SK-N-SH (cell line): ENCODE measurements at regions not wholly inside any gene's neighbourhood (a gene's known extent, or its start where the extent isn't known, plus 50 kb on each side); places are given as distances from the start of the nearest gene placed in this dataset.

ENCODE experiments used
- CTCF ChIA-PET: fragments of 300-600, 350-600 bp; formaldehyde crosslinking; extraction: SDS; loops from one replicate; lab custom pipeline; 2021; lab: Yijun Ruan, JAX
- POLR2A ChIA-PET: fragments of 350-600 bp; sonication (Branson Sonifier 250); formaldehyde crosslinking; extraction: SDS; loops from one replicate; lab custom pipeline; 2020; ENCODE audit warnings: antibody characterized with exemption, inconsistent platforms; lab: Yijun Ruan, JAX
- DNase-seq: peaks from one replicate; pipeline ENCODE4 v3.0.0; 2012
- H2AFZ ChIP-seq: fragments of 200-600 bp; sonication (generic); 2 replicates; pipeline ENCODE4 v1.8.1; 2016; ENCODE audit warnings: antibody characterized with exemption, mild to moderate bottlenecking, low read depth
- H3F3A ChIP-seq: fragments of 200-600 bp; sonication (generic); replicated peaks from 2 replicates; pipeline ENCODE3; 2016; ENCODE audit warnings: antibody characterized with exemption, mild to moderate bottlenecking; ENCODE audit not compliant: insufficient read depth
- H3K27ac ChIP-seq, 2 experiments: fragments of 200-500 bp in 1 of 2; fragments of 200-600 bp in 1 of 2; sonication (Bioruptor generic) in 1 of 2; sonication (generic), shearing (Covaris generic) in 1 of 2; 2 replicates each; pipeline versions ENCODE4 v1.5.1 to v1.6.1; 2014 to 2016; ENCODE audit warnings: low read depth in 2 of 2, inconsistent platforms in 1 of 2, low read length in 1 of 2, mild to moderate bottlenecking in 1 of 2, mixed read lengths in 1 of 2
- H3K27me3 ChIP-seq: fragments of 200-600 bp; sonication (generic), shearing (Covaris generic); 2 replicates; pipeline ENCODE4 v1.6.1; 2016; ENCODE audit warnings: mixed run types; ENCODE audit not compliant: insufficient read depth
- H3K36me3 ChIP-seq, 2 experiments: fragments of 200-500 bp in 1 of 2; fragments of 200-600 bp in 1 of 2; sonication (Bioruptor generic) in 1 of 2; sonication (generic) in 1 of 2; replicated peaks in 1 of 2; 2 replicates each; pipeline versions ENCODE3 to v1.5.1; 2014 to 2016; ENCODE audit warnings: low read length in 1 of 2, mild to moderate bottlenecking in 1 of 2; ENCODE audit not compliant: insufficient read depth in 2 of 2, control insufficient read depth in 1 of 2
- H3K4me1 ChIP-seq, 2 experiments: fragments of 200-500 bp in 1 of 2; fragments of 200-600 bp in 1 of 2; sonication (Bioruptor generic) in 1 of 2; sonication (generic), shearing (Covaris generic) in 1 of 2; 2 replicates each; pipeline versions ENCODE4 v1.5.1 to v1.6.1; 2014 to 2016; ENCODE audit warnings: low read depth in 1 of 2, low read length in 1 of 2, mixed run types in 1 of 2; ENCODE audit not compliant: insufficient read depth in 2 of 2, control insufficient read depth in 1 of 2
- H3K4me2 ChIP-seq: fragments of 200-600 bp; sonication (generic), shearing (Covaris generic); 2 replicates; pipeline ENCODE4 v1.6.1; 2017; ENCODE audit warnings: mixed run types
- H3K4me3 ChIP-seq, 2 experiments: fragments of 200-500 bp in 1 of 2; fragments of 200-600 bp in 1 of 2; sonication (Bioruptor generic) in 1 of 2; sonication (generic), shearing (Covaris generic) in 1 of 2; 2 replicates each; pipeline versions ENCODE4 v1.5.1 to v1.8.1; 2014 to 2016; ENCODE audit warnings: low read depth in 2 of 2, inconsistent platforms in 1 of 2, low read length in 1 of 2, mild to moderate bottlenecking in 1 of 2, mixed read lengths in 1 of 2, moderate library complexity in 1 of 2
- H3K79me2 ChIP-seq: fragments of 200-600 bp; sonication (generic); 2 replicates; pipeline ENCODE4 v1.8.1; 2017; ENCODE audit warnings: mild to moderate bottlenecking; ENCODE audit not compliant: insufficient read depth
- H3K9ac ChIP-seq: fragments of 200-600 bp; sonication (generic); 2 replicates; pipeline ENCODE4 v1.6.1; 2017; ENCODE audit warnings: mixed run types
- H3K9me2 ChIP-seq: fragments of 200-600 bp; sonication (generic); 2 replicates; pipeline ENCODE4 v1.6.1; 2017; ENCODE audit warnings: mixed run types
- H3K9me3 ChIP-seq: fragments of 200-600 bp; sonication (generic); 2 replicates; pipeline ENCODE4 v1.6.1; 2017; ENCODE audit warnings: mixed run types, mild to moderate bottlenecking, moderate library complexity
- H4K20me1 ChIP-seq: fragments of 200-600 bp; sonication (generic); 2 replicates; pipeline ENCODE4 v1.6.1; 2017; ENCODE audit warnings: mild to moderate bottlenecking, mixed run types; ENCODE audit not compliant: insufficient read depth
- CTCF ChIP-seq: fragments of 200-600 bp; sonication (generic); IDR thresholded peaks from 2 replicates; pipeline ENCODE4 v1.6.1; 2017; ENCODE audit warnings: antibody characterized with exemption, mild to moderate bottlenecking, moderate library complexity
- EZH2phosphoT487 ChIP-seq: fragments of 200-600 bp; sonication (generic); IDR thresholded peaks from 2 replicates; pipeline ENCODE4 v1.6.1; 2017; ENCODE audit warnings: low read depth, mixed run types, mild to moderate bottlenecking, antibody characterized with exemption, moderate library complexity, borderline replicate concordance
- FOSL2 ChIP-seq: IDR thresholded peaks from 2 replicates; pipeline ENCODE4 v1.4.0; 2012; ENCODE audit warnings: low read depth, mild to moderate bottlenecking, moderate library complexity, borderline replicate concordance
- FOXJ3 ChIP-seq: sonication (generic); formaldehyde crosslinking; IDR thresholded peaks from 2 replicates; pipeline ENCODE4 v1.5.1; 2020; ENCODE audit warnings: mild to moderate bottlenecking, missing genetic modification reagents
- FOXM1 ChIP-seq: IDR thresholded peaks from 2 replicates; pipeline ENCODE4 v1.4.0; 2012; ENCODE audit warnings: low read depth, mild to moderate bottlenecking
- GABPA ChIP-seq: IDR thresholded peaks from 2 replicates; pipeline ENCODE4 v1.4.0; 2012; ENCODE audit warnings: low read depth, mild to moderate bottlenecking
- GATA2 ChIP-seq: sonication (generic); formaldehyde crosslinking; IDR thresholded peaks from 2 replicates; pipeline ENCODE4 v1.5.0; 2020; ENCODE audit warnings: mild to moderate bottlenecking, missing genetic modification reagents
- MEF2A ChIP-seq: IDR thresholded peaks from 2 replicates; pipeline ENCODE4 v1.4.0; 2012; ENCODE audit warnings: low read depth, borderline replicate concordance
- MXI1 ChIP-seq: IDR thresholded peaks from 2 replicates; pipeline ENCODE4 v1.6.1; 2012; ENCODE audit warnings: mild to moderate bottlenecking, low read depth, low read length, improper control_type of control experiment
- PBX3 ChIP-seq: IDR thresholded peaks from 2 replicates; pipeline ENCODE4; 2012
- RCOR1 ChIP-seq: fragments of 150-350 bp; IDR thresholded peaks from 2 replicates; pipeline ENCODE4 v1.6.1; 2017; ENCODE audit warnings: antibody characterized with exemption, low read length
- RXRA ChIP-seq: IDR thresholded peaks from 2 replicates; pipeline ENCODE4 v1.4.0; 2012; ENCODE audit warnings: low read depth, mild to moderate bottlenecking, borderline replicate concordance
- SIN3A ChIP-seq: IDR thresholded peaks from 2 replicates; pipeline ENCODE4 v1.6.1; 2012; ENCODE audit warnings: low read depth, mild to moderate bottlenecking, low read length, moderate library complexity, borderline replicate concordance
- SMC3 ChIP-seq: IDR thresholded peaks from 2 replicates; pipeline ENCODE4 v1.6.1; 2012; ENCODE audit warnings: low read depth, low read length, improper control_type of control experiment
- TEAD4 ChIP-seq: IDR thresholded peaks from 2 replicates; pipeline ENCODE4 v1.4.0; 2012; ENCODE audit warnings: mild to moderate bottlenecking, borderline replicate concordance; ENCODE audit not compliant: insufficient read depth
- USF1 ChIP-seq: IDR thresholded peaks from 2 replicates; pipeline ENCODE4 v1.4.0; 2012; ENCODE audit warnings: low read depth, borderline replicate concordance
- YY1 ChIP-seq: IDR thresholded peaks from 2 replicates; pipeline ENCODE4 v1.4.0; 2012; ENCODE audit warnings: low read depth, mild to moderate bottlenecking
- WGBS: methylation state at CpG from one replicate; pipeline ENCODE4 v1.1.6; 2017; ENCODE audit warnings: low lambda C conversion rate; 5-methylcytosine and 5-hydroxymethylcytosine counted together

GRCh38 chr11:4191031-4191571 lies 96.5 kb downstream of the RRM1 start:
- ChIA-PET POLR2A (no interaction called here), CTCF (interaction anchor here (3.2 kb wide), 1 partner anchor 301 kb away, joined by 15 read pairs; no protein-coding TSS in a partner anchor)
- TF ChIP-seq SIN3A: no peak
- no peak for TF ChIP-seq RXRA
- no peak for DNase-seq
- H3K4me2 ChIP-seq: no peak overlapping the region
- no peak overlapping the region for H3K9ac ChIP-seq
- no peaks in the 10 kb centered on the region for H3K9me3 ChIP-seq
- H3K79me2 ChIP-seq: no peaks in the 10 kb centered on the region
- no peaks in the 10 kb centered on the region for H3K36me3 ChIP-seq
- H3F3A ChIP-seq: no peaks in the 10 kb centered on the region
- H3K27me3 ChIP-seq: peaks cover 39% of the 10 kb centered on the region; the same call in 1 of the 2 replicates
- no peak overlapping the region for H2AFZ ChIP-seq
- H3K4me1 ChIP-seq: peaks cover 0 to 3% of the 10 kb centered on the region in 2 experiments; a peak in 1 of 4 replicates
- no peaks in the 10 kb centered on the region for H3K9me2 ChIP-seq
- H3K4me3 ChIP-seq: no peak overlapping the region
- H4K20me1 ChIP-seq: no peaks in the 10 kb centered on the region
- no peak overlapping the region for H3K27ac ChIP-seq
- 32% methylated on average over 7 of the region's 9 CpGs for WGBS

GRCh38 chr11:4190519-4190918 lies 95.9 kb downstream of the RRM1 start:
- Histone ChIP-seq H3K36me3 (no peaks in the 10 kb centered on the region), H4K20me1 (no peaks in the 10 kb centered on the region), H3K27ac (no peak overlapping the region), H3K4me1 (peaks cover 0 to 3% of the 10 kb centered on the region in 2 experiments; a peak in 1 of 4 replicates), H3K4me2 (no peak overlapping the region), H3K9me2 (no peaks in the 10 kb centered on the region), H3K27me3 (peaks cover 39% of the 10 kb centered on the region; the same call in 1 of the 2 replicates), H3K9me3 (no peaks in the 10 kb centered on the region), H3K9ac (no peak overlapping the region), H3F3A (no peaks in the 10 kb centered on the region), H3K79me2 (no peaks in the 10 kb centered on the region), H2AFZ (no peak overlapping the region), H3K4me3 (no peak overlapping the region)
- DNase-seq: no peak
- no peak for TF ChIP-seq GATA2 (CRISPR knock-in tag)
- no peak for TF ChIP-seq MXI1
- TF ChIP-seq TEAD4: no peak
- TF ChIP-seq RCOR1: no peak
- no peak for TF ChIP-seq FOXM1
- TF ChIP-seq PBX3: no peak
- ChIA-PET POLR2A (no interaction called here), CTCF (interaction anchor here (3.2 kb wide), 1 partner anchor 302 kb away, joined by 15 read pairs; no protein-coding TSS in a partner anchor)
- 23% methylated on average over 6 of the region's 8 CpGs for WGBS

GRCh38 chr11:4190098-4190497 lies 95.5 kb downstream of the RRM1 start:
- ChIA-PET POLR2A (no interaction called here), CTCF (interaction anchor here (0.8 to 3.2 kb wide), 2 partner anchors 302 to 362 kb away, joined by 3 to 15 read pairs; no protein-coding TSS in a partner anchor)
- H3K27me3 ChIP-seq: peaks cover 39% of the 10 kb centered on the region; the same call in 1 of the 2 replicates
- no peak for TF ChIP-seq USF1
- no peak for TF ChIP-seq RXRA
- no peak for TF ChIP-seq YY1
- TF ChIP-seq FOSL2: no peak
- TF ChIP-seq EZH2phosphoT487: no peak
- no peak for TF ChIP-seq FOXJ3 (CRISPR knock-in tag)
- TF ChIP-seq PBX3: no peak
- no peak for TF ChIP-seq GABPA
- TF ChIP-seq SMC3: no peak
- TF ChIP-seq CTCF: no peak
- TF ChIP-seq MEF2A: no peak

More at GRCh38 chr11:4190098-4190497, 95.5 kb downstream of the RRM1 start:
- Histone ChIP-seq H3K9ac (no peak overlapping the region), H3K4me2 (no peak overlapping the region), H3K9me3 (no peaks in the 10 kb centered on the region), H2AFZ (no peak overlapping the region), H3K36me3 (no peaks in the 10 kb centered on the region), H3K4me1 (peaks cover 0 to 3% of the 10 kb centered on the region in 2 experiments; a peak in 1 of 4 replicates), H4K20me1 (no peaks in the 10 kb centered on the region), H3K79me2 (no peaks in the 10 kb centered on the region), H3K27ac (no peak overlapping the region), H3K4me3 (no peak overlapping the region), H3K9me2 (no peaks in the 10 kb centered on the region), H3F3A (no peaks in the 10 kb centered on the region)
- no peak for DNase-seq
- WGBS: 29% methylated on average over 2 of the region's 2 CpGs
